Gastroesophageal sphincter (tissue), 4 donors: ENCODE measurements at regions not wholly inside any gene's neighbourhood (a gene's known extent, or its start where the extent isn't known, plus 50 kb on each side); places are given as distances from the start of the nearest gene placed in this dataset.

Source experiments
- ATAC-seq: fragments of 150-250 bp; one replicate; pipeline ENCODE4 v1.9.1; 2016; ENCODE audit warnings: mild to moderate bottlenecking, moderate library complexity
- H3K27ac ChIP-seq, 4 donors: fragments of 200-600 bp; sonication (generic) in 3 of 4; 1 replicate in 3 of 4; 2 replicates in 1 of 4; pipeline ENCODE4 v1.5.1; 2016 to 2019
- H3K27me3 ChIP-seq: fragments of 200-600 bp; sonication (generic); one replicate; pipeline ENCODE4 v1.5.1; 2019
- H3K36me3 ChIP-seq, 2 donors: fragments of 200-600 bp; sonication (generic); one replicate each; pipeline ENCODE4 v1.5.1; 2019; ENCODE audit warnings: control low read depth in 1 of 2
- H3K4me1 ChIP-seq, 3 donors: fragments of 200-600 bp; sonication (generic); 1 replicate in 2 of 3; 2 replicates in 1 of 3; pipeline ENCODE4 v1.5.1; 2016 to 2019; ENCODE audit warnings: control low read depth in 2 of 3
- H3K4me3 ChIP-seq, 2 donors: fragments of 200-600 bp; sonication (generic); one replicate each; pipeline ENCODE4 v1.5.1; 2019; ENCODE audit warnings: mild to moderate bottlenecking in 1 of 2, moderate library complexity in 1 of 2
- H3K9me3 ChIP-seq, 3 donors: fragments of 200-600 bp; sonication (generic); one replicate each; pipeline ENCODE4 v1.5.1; 2017 to 2019; ENCODE audit warnings: control low read depth in 2 of 3
- EP300 ChIP-seq: sonication (generic); formaldehyde crosslinking; IDR thresholded peaks from one replicate; pipeline ENCODE4 v1.6.1; 2017; ENCODE audit warnings: antibody characterized with exemption, mild to moderate bottlenecking
- POLR2A ChIP-seq, 2 donors: fragments of 450-650 bp; IDR thresholded peaks; one replicate each; pipeline ENCODE4 v1.6.1; 2017; ENCODE audit warnings: antibody characterized with exemption in 2 of 2, mild to moderate bottlenecking in 2 of 2, moderate library complexity in 1 of 2
- POLR2AphosphoS5 ChIP-seq: sonication (generic); formaldehyde crosslinking; IDR thresholded peaks from one replicate; pipeline ENCODE4 v1.6.1; 2017; ENCODE audit warnings: antibody characterized with exemption
- WGBS, 2 donors: methylation state at CpG; one replicate each; pipeline ENCODE4 v1.1.5; 2018; ENCODE audit warnings: low coverage in 1 of 2; 5-methylcytosine and 5-hydroxymethylcytosine counted together
- TF ChIP-seq, protein P1 (sequence below), 4 experiments: fragments of 200-600 bp in 2 of 4; fragments of 450-650 bp in 2 of 4; sonication (generic) in 1 of 4; IDR thresholded peaks; one replicate each; pipeline ENCODE4 v1.5.1; 2017 to 2019; ENCODE audit warnings: antibody characterized with exemption in 4 of 4, mild to moderate bottlenecking in 2 of 4, moderate library complexity in 2 of 4

DNA sequence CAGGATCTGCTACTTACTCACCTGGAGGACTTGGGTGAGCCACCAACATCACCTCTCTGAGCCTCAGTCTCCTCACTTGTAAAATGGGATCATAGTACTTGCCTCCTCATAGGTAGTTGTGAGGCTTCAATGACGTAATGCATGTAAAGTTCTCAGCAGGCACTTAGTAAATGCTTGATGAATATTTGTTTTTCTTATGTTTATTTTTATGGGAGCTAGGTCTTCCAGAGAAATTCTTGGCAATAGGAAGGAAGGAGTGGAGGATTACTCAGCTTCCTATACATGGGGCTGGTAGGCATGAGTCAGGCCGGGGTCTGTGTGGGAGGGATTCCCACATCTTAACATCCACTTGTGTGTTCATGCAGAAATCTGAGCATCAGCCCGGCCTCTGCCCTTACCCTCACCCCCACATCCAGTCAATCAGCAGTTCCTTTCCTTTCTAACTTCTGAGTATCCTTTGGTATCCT, 95.4 kb upstream of the USP24 start:
- Histone ChIP-seq H3K36me3 (no peaks in the 10 kb centered on the region), H3K27ac (no peak overlapping the region), H3K27me3 (no peaks in the 10 kb centered on the region), H3K4me3 (no peak overlapping the region), H3K9me3 (no peaks in the 10 kb centered on the region), H3K4me1 (peaks cover 0 to 7% (median 0%) of the 10 kb centered on the region in 3 donors)
- whole genome bisulfite sequencing, 2 donors = 32 to 66% methylated on average over 2 to 3 of the region's 3 CpGs
- TF ChIP-seq POLR2A (IDR thresholded peaks at IDR 0.05) = no peak
- TF ChIP-seq POLR2AphosphoS5 = no peak
- no peak for ATAC-seq

DNA sequence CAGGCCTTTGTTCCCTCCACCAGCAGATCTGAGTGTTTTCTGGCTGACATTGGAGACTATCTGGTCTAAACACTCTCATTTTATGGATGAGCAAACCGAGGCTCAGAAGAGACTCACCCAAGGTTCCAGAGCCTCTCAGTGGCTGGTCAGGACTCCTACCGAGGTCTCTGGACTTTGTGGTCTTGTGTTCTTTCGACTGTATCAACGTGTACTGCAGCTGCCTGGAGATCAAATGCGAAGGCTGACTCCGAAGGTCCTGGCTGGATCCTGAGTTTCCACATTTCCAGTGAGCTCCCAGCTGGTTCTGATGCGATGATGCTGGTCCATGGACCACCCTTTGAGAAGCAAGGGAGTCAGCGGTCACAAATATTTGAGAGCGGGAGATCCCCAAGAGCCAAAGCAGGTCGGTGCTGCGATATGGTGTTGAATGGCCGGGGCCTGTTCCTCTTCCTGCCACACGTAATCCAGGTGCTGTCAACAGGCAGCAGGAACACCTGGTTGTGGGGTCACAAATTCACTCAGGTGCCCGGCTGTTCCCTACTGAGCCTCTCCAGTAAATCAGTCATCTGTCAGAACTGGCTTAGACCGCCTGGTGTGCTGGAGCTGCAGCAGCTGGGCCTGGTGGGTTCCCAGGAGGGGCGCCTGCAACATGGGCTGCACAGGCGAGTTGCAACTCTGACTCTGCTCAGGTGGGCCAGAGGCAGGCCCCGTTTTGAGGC, 94.8 kb upstream of the USP24 start:
- no peaks in the 10 kb centered on the region for H3K27me3 ChIP-seq

DNA sequence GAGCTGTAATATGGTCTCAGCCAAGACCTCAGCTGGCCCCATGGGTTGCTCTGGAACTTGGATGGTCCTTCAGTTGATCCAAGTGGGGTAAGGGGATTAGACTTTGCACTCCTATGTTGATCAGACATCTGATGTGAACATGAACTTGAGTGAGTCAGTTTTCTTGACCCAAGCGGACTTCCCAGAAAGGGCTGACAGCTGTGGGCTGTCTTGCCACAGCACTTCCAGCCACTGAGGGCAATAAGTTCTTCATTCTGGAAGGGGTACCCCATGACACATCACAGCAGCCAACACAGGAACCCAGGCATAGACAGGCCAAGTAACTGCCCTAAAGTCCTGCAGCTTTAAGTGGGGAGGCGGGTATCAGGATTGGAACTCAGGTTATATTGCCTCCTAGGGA, 93.9 kb upstream of the USP24 start:
- H3K4me1 ChIP-seq = peaks cover 0 to 7% (median 0%) of the 10 kb centered on the region in 3 donors
- H3K4me3 ChIP-seq = no peak overlapping the region
- WGBS, 2 donors = 50 to 100% methylated on average over 1 of the region's 2 CpGs
- no peaks in the 10 kb centered on the region for H3K27me3 ChIP-seq
- no peak overlapping the region for H3K27ac ChIP-seq
- TF ChIP-seq POLR2A (IDR thresholded peaks at IDR 0.05) = no peak
- TF ChIP-seq POLR2AphosphoS5 = no peak
- TF ChIP-seq, protein P1, sequence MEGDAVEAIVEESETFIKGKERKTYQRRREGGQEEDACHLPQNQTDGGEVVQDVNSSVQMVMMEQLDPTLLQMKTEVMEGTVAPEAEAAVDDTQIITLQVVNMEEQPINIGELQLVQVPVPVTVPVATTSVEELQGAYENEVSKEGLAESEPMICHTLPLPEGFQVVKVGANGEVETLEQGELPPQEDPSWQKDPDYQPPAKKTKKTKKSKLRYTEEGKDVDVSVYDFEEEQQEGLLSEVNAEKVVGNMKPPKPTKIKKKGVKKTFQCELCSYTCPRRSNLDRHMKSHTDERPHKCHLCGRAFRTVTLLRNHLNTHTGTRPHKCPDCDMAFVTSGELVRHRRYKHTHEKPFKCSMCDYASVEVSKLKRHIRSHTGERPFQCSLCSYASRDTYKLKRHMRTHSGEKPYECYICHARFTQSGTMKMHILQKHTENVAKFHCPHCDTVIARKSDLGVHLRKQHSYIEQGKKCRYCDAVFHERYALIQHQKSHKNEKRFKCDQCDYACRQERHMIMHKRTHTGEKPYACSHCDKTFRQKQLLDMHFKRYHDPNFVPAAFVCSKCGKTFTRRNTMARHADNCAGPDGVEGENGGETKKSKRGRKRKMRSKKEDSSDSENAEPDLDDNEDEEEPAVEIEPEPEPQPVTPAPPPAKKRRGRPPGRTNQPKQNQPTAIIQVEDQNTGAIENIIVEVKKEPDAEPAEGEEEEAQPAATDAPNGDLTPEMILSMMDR (IDR thresholded peaks at IDR 0.05) = no peak
- TF ChIP-seq EP300 = no peak
- H3K9me3 ChIP-seq = no peaks in the 10 kb centered on the region
- H3K36me3 ChIP-seq = no peaks in the 10 kb centered on the region
- ATAC-seq = no peak

More for the DNA sequence above, 94.8 kb upstream of the USP24 start:
- Histone ChIP-seq H3K27ac (no peak overlapping the region), H3K4me3 (no peak overlapping the region), H3K36me3 (no peaks in the 10 kb centered on the region), H3K4me1 (peaks cover 0 to 7% (median 0%) of the 10 kb centered on the region in 3 donors), H3K9me3 (no peaks in the 10 kb centered on the region)
- no peak for TF ChIP-seq EP300
- TF ChIP-seq, protein P1 (IDR thresholded peaks at IDR 0.05) = no peak
- no peak for TF ChIP-seq POLR2AphosphoS5
- TF ChIP-seq POLR2A (IDR thresholded peaks at IDR 0.05) = no peak
- no peak for ATAC-seq
- 86 to 88% methylated on average over 9 to 10 of the region's 18 CpGs for WGBS, 2 donors

DNA sequence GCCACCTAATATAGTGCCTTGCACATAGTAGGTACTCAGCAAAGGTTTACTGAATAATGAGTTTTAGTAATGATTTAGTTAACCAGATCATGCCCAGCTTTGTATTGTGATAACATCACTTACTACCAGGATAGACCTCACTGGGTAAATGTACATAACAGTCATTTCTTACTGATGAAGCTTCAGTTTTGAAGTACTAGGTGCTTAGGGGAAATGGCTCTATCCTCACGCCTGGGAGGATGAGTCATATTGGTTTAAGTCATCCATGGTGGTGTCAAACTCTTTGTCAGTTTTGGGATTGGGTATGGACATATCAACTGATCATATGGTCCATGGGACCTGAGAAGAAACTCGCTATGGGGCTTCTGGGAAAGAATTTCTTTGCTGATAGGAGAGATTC, 90.6 kb upstream of the USP24 start:
- TF ChIP-seq POLR2AphosphoS5 = no peak
- TF ChIP-seq EP300 = no peak
- TF ChIP-seq POLR2A (IDR thresholded peaks at IDR 0.05) = no peak
- TF ChIP-seq, protein P1 (IDR thresholded peaks at IDR 0.05) = no peak
- WGBS, 2 donors = 48 to 63% methylated on average over 1 to 2 of the region's 2 CpGs
- Histone ChIP-seq H3K4me1 (peaks cover 0 to 13% (median 0%) of the 10 kb centered on the region in 3 donors), H3K36me3 (no peaks in the 10 kb centered on the region), H3K27ac (no peak overlapping the region), H3K9me3 (no peaks in the 10 kb centered on the region), H3K27me3 (no peaks in the 10 kb centered on the region), H3K4me3 (no peak overlapping the region)
- ATAC-seq = no peak

DNA sequence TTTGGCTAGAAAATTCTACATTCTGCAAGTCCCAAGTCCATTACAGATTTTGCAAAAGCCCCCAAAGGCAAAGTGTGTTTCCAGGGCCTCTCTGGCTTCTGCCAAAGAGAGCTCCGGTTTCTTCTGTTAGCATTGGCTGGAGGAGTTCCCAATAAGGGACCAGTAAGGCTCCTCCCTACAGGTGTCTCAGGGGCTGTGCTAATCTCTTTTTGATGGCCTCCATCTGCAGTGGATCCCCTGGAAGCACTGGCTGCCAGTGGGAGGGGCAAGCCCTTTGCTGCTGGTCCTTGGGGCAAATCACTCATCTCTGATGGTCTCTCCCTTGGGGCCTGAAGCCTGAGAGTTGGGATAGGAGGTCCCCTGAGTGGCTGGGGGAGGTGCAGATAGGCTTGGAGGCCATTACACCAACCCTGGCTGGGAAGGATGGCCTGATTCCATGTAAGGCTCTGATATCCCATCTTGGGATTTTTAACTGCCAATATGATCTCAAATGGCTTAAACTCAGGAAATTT, 89.1 kb upstream of the USP24 start:
- 54% methylated on average over 1 of the region's 1 CpG; no CpG with 5 or more reads in 1 of the 2 donors for WGBS, 2 donors
- TF ChIP-seq POLR2AphosphoS5 (no peak), EP300 (no peak), POLR2A (IDR thresholded peaks at IDR 0.05) (no peak)
- TF ChIP-seq, protein P1 (IDR thresholded peaks at IDR 0.05) = no peak
- Histone ChIP-seq H3K27ac (no peak overlapping the region), H3K4me1 (peaks cover 0 to 11% (median 0%) of the 10 kb centered on the region in 3 donors), H3K9me3 (no peaks in the 10 kb centered on the region), H3K27me3 (no peaks in the 10 kb centered on the region), H3K4me3 (no peak overlapping the region), H3K36me3 (no peaks in the 10 kb centered on the region)
- ATAC-seq = no peak
